Thyroid gland (tissue), 4 donors: ENCODE measurements at regions not wholly inside any gene's neighbourhood (a gene's known extent, or its start where the extent isn't known, plus 50 kb on each side); places are given as distances from the start of the nearest gene placed in this dataset.

ENCODE experiments used
- CTCF ChIP-seq, 6 experiments: fragments of 200-600 bp in 3 of 6; fragments of 450-650 bp in 3 of 6; sonication (generic) in 3 of 6; IDR thresholded peaks; one replicate each; pipeline ENCODE4 v1.5.1; 2016 to 2019; ENCODE audit warnings: antibody characterized with exemption in 6 of 6, mild to moderate bottlenecking in 2 of 6, inconsistent platforms in 1 of 6, moderate library complexity in 1 of 6
- POLR2A ChIP-seq, 2 donors: fragments of 450-650 bp; IDR thresholded peaks; one replicate each; pipeline ENCODE4 v1.6.1; 2017; ENCODE audit warnings: antibody characterized with exemption in 2 of 2, mild to moderate bottlenecking in 2 of 2, moderate library complexity in 1 of 2

GRCh38 chr12:126193190-126193589 is 1128.0 kb downstream of the AACS start:
- TF ChIP-seq CTCF (IDR thresholded peaks at IDR 0.05) (no peak), POLR2A (IDR thresholded peaks at IDR 0.05) (no peak)
